ENCODE measurements at regions not wholly inside any gene's neighbourhood (a gene's known extent, or its start where the extent isn't known, plus 50 kb on each side); places are given as distances from the start of the nearest gene placed in this dataset.
A peak's percentile ranks its signal among the peaks of the same experiment; 100 is the strongest.
"Not testable (repeated sequence)": the region's sequence is repeated elsewhere in the genome, so short reads cannot be mapped to it uniquely, and the experiment has no call there.

- in situ Hi-C loops (cut with HindIII; ENCODE audit: low pct_unique_long_range_greater_than_20kb, low sequenced_read_pairs); DNase-seq (ENCODE audit: low read depth in 1 of 2, low spot score in 1 of 2): not testable (repeated sequence)
Measured at GRCh38 chr21:6538320-6538719, 3983.1 kb upstream of the TPTE start.

DNA sequence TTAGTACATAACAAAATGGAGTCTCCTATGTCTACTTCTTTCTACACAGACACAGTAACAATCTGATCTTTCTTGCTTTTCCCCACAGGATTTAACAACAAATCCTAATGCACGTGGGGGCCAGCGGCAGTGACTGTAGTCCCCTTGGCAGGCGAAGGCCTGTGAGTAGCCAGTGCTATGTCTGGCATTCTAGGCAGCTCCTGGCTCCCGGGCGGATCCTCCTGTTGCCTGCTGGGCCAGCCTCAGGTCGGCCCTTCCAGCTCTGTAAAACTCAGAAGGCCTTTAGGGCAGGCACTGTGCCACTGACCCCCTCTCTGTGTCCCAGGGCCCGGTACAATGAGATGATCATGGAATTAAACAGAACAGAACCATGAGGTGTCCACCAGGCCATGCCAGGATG lies 3981.7 kb upstream of the TPTE start:
- DNase-seq (ENCODE audit: low read depth in 1 of 2, low spot score in 1 of 2); in situ Hi-C loops (cut with HindIII; ENCODE audit: low pct_unique_long_range_greater_than_20kb, low sequenced_read_pairs): not testable (repeated sequence)

- in situ Hi-C loops (cut with HindIII; ENCODE audit: low pct_unique_long_range_greater_than_20kb, low sequenced_read_pairs); DNase-seq (ENCODE audit: low read depth in 1 of 2, low spot score in 1 of 2): not testable (repeated sequence)
Measured at GRCh38 chr21:6541036-6541435, 3980.3 kb upstream of the TPTE start.

DNA sequence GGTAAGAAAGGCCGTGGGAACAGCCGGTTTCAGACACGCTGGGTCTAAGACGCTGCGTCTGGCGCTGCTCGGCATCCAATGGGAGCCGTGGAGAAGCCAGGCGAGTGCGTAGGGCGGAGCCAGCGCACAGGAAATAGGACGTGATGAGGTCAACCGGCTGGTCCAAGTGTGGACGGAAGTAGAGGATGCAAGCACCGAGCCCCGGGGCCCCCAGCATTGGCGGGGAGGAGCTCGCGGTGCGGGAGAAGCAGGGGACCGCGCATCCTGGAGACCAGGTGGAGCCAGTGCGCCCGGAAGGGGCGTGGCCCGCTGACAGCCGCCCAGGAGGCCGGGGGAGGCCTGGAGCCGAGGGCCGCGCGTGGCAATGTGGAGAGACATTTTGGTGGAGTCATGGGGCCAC lies 3976.1 kb upstream of the TPTE start:
- DNase-seq (ENCODE audit: low read depth in 1 of 2, low spot score in 1 of 2), result not testable (repeated sequence)

DNA sequence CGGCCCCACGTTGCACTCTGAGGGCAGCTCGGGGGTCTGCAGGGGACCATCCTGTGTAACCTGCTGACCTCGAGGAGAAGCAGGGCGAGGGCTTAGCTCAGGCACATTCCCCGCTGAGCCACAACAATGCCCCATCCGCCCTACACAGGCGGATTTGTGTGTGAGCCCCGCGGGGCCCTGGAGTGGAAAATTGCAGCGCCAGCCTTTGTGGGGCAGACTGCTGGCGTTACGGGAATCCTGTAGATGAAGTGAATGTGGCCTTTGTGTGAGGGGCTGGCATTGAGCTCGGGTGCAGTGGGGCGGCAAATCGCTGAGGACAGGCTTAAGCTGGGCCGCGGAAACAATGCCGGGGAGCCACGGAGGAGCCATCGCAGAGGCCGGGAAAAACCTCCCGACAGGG lies 3970.3 kb upstream of the TPTE start:
- in situ Hi-C loops (cut with HindIII; ENCODE audit: low pct_unique_long_range_greater_than_20kb, low sequenced_read_pairs), result not testable (repeated sequence)

More for the DNA sequence above, 3976.1 kb upstream of the TPTE start:
- in situ Hi-C loops (cut with HindIII; ENCODE audit: low pct_unique_long_range_greater_than_20kb, low sequenced_read_pairs), result not testable (repeated sequence)

DNA sequence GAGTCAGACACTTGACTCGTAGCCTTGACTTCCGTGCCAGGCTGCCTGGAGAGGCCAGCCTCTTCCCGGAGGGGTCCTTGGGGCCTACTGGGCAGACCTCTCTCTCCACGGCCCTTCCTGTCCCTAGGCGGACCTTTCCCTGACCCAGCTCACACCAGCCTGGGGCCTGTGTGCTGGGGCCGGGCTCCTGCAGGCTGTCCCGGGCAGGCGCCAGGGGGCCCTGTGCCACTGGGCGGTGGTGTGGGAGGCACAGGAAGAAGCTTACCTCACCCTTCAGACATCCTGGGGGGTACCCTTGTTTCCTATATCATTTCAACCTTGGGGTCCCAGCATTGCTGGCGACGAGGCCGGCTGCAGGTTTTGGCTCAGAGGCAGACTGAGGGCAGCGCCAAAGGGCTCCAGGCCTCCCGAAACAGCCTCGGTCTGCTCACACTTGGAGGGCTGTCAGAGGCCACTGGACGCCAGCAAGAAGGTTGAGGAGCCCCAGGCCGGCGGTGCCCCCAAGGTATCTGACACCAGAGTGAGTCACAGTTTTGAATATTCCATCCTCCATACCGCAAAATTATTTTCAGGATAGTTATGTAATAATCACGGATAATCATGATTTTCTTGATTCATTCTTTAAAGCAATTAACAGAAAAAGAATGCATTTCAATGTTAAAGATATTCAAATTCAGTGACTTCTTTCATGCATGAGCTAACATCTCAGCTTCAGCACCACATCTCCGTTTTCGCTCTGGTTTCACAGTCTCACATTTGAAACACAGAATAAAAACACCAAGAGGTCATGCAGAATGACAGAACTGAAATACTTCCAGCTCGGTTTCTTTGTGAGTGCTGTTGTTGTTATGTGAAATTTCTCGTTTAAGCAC lies 3967.6 kb upstream of the TPTE start:
- in situ Hi-C loops (cut with HindIII; ENCODE audit: low pct_unique_long_range_greater_than_20kb, low sequenced_read_pairs); DNase-seq (ENCODE audit: low read depth in 1 of 2, low spot score in 1 of 2): not testable (repeated sequence)

More for the DNA sequence above, 3970.3 kb upstream of the TPTE start:
- not testable (repeated sequence) for DNase-seq (ENCODE audit: low read depth in 1 of 2, low spot score in 1 of 2)

DNA sequence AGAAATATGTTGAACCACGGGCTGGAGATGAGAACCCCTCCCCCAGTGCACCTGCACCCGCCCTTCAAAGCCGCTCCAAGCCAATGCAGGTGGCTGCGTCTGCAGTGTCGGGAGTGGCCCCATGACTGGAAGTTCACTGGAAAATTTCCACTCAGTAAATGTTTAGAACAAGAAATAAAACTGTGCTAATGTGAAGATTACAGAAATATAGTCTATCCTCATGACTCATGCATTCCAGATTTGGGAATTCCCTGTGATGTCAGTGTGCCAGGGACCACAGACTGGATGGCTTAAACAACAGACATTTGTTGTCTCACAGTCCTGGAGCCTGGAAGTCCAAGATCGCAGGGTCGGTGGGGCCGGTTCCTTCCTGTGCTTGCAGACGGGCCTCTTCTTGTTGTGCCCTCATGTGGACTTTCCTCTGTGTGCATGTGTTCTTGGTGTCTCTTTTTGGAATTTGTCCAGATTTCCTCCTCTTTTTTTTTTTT lies 3967.0 kb upstream of the TPTE start:
- DNase-seq (ENCODE audit: low read depth in 1 of 2, low spot score in 1 of 2); in situ Hi-C loops (cut with HindIII; ENCODE audit: low pct_unique_long_range_greater_than_20kb, low sequenced_read_pairs): not testable (repeated sequence)

- DNase-seq (ENCODE audit: low read depth in 1 of 2, low spot score in 1 of 2); in situ Hi-C loops (cut with HindIII; ENCODE audit: low pct_unique_long_range_greater_than_20kb, low sequenced_read_pairs): not testable (repeated sequence)
Measured at GRCh38 chr21:6556516-6556915, 3964.9 kb upstream of the TPTE start.

- in situ Hi-C loops (cut with HindIII; ENCODE audit: low pct_unique_long_range_greater_than_20kb, low sequenced_read_pairs); DNase-seq (ENCODE audit: low read depth in 1 of 2, low spot score in 1 of 2): not testable (repeated sequence)
Measured at GRCh38 chr21:6557415-6557814, 3964.0 kb upstream of the TPTE start.

- in situ Hi-C loops (cut with HindIII; ENCODE audit: low pct_unique_long_range_greater_than_20kb, low sequenced_read_pairs); DNase-seq (ENCODE audit: low read depth in 1 of 2, low spot score in 1 of 2): not testable (repeated sequence)
Measured at GRCh38 chr21:6561168-6561567, 3960.2 kb upstream of the TPTE start.

DNA sequence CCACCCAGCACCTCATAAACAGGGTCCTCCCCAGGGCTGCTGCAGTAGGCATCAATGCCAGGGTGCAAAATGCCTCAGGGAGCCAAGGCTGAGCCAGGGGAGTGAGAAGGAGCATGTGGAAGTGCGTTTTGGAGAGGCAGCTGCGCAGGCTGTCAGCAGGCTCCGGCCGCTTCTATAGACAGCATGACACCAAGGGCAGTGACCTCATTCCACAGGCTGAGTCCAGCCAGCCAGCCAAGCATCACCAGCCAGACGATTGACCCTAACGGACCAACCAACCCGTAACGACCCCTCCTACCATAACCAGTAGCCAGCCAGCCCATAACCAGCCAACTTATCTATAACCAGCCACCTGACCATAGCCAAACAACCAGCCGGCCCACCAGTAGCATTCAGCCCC lies 3959.8 kb upstream of the TPTE start:
- DNase-seq (ENCODE audit: low read depth in 1 of 2, low spot score in 1 of 2); in situ Hi-C loops (cut with HindIII; ENCODE audit: low pct_unique_long_range_greater_than_20kb, low sequenced_read_pairs): not testable (repeated sequence)

DNA sequence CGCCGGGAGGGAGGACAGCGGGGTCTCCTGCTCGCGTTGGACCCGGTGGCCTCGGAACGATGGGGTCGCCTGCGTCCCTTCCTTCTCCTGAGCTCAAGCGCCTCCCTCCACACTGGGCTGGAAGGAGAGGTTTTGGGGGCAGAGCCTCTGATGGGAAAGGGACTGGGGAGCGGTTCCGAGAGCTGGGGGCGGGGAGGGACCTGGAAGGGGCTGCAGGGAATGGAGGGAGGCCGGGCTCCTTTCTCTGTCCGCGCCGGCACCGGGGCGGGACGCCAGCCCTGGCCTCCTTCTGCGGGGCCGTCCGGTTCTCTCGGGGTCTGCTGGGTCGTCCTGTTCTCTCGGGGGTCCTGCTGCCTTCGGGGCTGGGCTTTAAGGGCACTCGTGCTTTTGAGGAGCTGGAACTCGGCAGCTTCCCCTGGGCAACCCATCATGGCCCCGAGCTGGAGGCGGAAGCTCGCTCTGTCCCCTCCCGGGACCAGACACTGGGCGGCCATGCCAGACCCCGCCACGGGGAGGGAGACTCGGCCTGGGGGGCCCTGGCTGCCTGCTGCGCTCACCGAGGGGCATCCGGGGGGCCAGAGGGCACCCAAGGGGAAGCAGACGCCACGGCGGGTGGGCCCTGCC lies 3956.7 kb upstream of the TPTE start:
- in situ Hi-C loops (cut with HindIII; ENCODE audit: low pct_unique_long_range_greater_than_20kb, low sequenced_read_pairs); DNase-seq (ENCODE audit: low read depth in 1 of 2, low spot score in 1 of 2): not testable (repeated sequence)

GRCh38 chr21:6565190-6566094 lies 3955.9 kb upstream of the TPTE start:
- in situ Hi-C loops (cut with HindIII; ENCODE audit: low pct_unique_long_range_greater_than_20kb, low sequenced_read_pairs), result not testable (repeated sequence)
- DNase-seq (ENCODE audit: low read depth in 1 of 2, low spot score in 1 of 2), result peak in 1 of 2 experiments; percentile 33

DNA sequence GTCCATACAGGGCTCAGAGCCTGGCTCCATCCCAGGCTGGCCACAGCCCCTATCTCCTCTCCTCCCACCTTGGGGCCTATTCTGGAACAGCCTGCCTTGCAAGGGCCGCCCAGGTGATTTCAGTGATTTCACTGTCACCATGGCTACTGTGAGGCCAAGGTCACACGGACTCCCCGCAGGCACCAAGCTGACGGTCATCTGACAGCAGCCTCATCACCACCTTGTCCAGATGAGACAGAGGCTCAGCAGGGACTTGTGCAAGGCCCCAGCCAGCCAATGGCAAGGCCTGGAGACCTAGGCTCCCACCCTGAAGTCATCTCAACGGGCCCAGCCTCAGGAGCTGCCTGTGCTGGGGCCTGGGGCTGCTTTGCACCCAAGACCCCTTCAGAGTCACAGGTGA lies 3953.8 kb upstream of the TPTE start:
- in situ Hi-C loops (cut with HindIII; ENCODE audit: low pct_unique_long_range_greater_than_20kb, low sequenced_read_pairs); DNase-seq (ENCODE audit: low read depth in 1 of 2, low spot score in 1 of 2): not testable (repeated sequence)

GRCh38 chr21:6569152-6569551 lies 3952.2 kb upstream of the TPTE start:
- in situ Hi-C loops (cut with HindIII; ENCODE audit: low pct_unique_long_range_greater_than_20kb, low sequenced_read_pairs); DNase-seq (ENCODE audit: low read depth in 1 of 2, low spot score in 1 of 2): not testable (repeated sequence)

GRCh38 chr21:6569587-6570392 lies 3951.6 kb upstream of the TPTE start:
- in situ Hi-C loops (cut with HindIII; ENCODE audit: low pct_unique_long_range_greater_than_20kb, low sequenced_read_pairs); DNase-seq (ENCODE audit: low read depth in 1 of 2, low spot score in 1 of 2): not testable (repeated sequence)
